SKM-1 treated with dmso at 0.1 percent for 144 hours (cell line): ENCODE measurements at regions not wholly inside any gene's neighbourhood (a gene's known extent, or its start where the extent isn't known, plus 50 kb on each side); places are given as distances from the start of the nearest gene placed in this dataset.

Experiments used
- DNase-seq: peaks from one replicate; lab custom pipeline; 2025; ENCODE audit not compliant: unreplicated experiment; lab: John Stamatoyannopoulos, UW

GRCh38 chr18:78627551-78628346 lies 351.9 kb upstream of the SALL3 start:
- no peak for DNase-seq

DNA sequence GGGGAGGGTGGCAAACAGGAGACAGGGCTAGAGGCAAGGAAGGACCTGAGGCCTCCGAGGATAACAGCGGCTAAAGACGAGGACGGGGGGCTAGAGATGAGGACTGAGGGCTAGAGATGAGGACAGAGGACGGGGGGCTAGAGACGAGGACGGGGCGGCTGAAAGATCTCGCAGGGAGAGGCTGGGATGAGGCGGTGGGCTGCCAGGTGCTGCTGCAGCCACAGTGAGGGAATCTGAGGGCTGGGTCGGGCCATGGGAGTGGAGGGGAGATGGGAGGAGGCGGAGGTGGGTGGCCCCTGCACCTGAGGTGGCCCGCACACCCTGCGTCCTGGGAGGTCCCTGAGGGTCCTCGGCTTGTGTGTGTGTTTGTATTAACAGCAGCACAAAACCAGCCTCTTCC lies 350.2 kb upstream of the SALL3 start:
- no peak for DNase-seq

DNA sequence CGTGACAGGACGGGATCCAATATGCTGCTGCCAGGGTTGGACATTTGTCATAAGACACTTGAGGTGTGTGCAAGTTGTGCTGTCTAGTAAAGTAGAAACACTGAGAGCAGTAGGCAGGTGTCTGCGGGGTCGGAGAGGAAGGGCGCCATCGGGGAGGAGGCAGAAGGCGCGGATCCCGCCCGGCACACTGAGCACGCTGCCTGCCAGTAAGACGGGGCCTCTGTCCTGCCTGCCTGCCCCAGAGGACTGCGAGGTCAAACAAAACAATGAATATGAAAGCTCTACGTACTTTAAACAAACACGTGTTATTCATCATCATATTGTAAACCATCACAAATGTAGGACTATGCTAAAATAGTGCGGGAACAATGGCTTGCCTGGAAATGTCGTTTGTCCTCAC lies 349.3 kb upstream of the SALL3 start:
- no peak for DNase-seq

DNA sequence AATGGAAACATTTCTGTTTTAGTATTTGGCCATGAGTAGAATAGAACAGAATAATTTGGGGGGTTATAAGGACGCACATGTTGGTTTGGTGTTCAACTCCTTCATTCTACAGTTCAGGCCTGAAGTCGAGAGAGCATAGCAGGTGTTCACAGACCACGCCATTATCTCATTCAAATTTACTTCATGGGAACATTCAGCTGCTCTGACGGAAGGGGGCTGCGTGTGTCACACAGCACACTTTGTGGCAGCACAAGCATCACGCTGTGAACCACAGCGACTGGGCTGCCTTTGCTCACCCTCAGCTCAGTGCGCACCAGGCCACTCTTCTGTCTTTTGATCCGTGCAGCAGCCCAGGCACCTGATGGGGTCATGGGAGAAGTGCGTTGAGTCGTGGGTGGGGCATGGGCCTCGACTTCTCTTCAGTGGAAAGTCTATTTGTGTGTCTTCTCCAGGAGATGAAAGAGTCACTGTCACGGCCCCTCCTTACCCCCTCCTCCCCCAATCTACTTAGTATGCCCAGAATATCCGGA lies 348.6 kb upstream of the SALL3 start:
- DNase-seq: no peak

DNA sequence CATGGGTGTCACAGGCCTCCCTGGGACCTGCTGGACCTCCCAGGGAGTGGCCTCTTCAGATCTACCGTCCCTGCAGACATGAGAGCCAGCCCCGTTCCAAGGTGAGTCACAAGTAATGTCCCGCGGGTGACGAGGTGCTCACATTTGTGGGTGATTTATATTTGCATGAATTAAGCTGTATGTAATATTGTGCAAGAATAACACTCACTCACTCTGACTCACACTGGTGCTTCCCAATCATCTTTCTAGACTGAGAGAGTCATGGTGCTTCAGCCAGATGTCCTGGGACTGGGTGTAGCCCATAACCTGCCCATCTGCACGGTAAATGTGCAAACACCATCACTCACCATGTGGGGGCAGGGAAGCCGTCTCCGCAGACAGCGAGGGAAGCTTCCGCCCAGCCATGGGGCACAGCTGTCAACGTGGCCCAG lies 347.5 kb upstream of the SALL3 start:
- DNase-seq: no peak

DNA sequence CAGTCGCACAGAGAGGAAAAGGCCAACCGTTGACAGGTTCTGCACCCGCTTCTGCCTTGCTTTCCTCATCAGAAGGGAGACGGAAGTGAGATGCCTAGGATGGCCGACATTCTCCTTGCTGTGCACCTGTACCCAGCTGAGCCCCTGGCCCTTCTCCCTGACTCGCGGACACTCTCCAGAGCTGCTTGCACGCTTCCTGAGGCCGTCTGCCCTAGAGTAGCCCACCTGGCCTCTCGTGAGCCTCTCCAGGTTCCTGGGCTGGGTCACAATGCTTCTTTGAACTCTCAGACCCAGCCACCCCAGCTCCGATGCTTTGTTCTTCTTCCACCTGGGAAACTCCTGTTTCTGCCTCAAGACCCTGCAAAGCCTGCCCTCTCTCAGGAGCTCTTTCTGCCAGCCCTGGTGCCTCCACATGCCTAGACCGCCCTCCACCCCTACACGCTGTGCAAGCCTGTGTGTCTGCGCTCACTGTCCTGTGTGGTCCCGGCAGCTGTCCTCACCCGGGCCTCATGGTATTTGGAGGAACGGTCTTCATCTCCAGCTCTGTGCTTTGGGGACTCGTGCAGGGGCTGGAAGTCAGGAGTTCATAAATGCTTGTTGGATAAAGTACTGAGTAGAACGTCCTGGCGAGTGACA lies 345.4 kb upstream of the SALL3 start:
- DNase-seq: no peak

DNA sequence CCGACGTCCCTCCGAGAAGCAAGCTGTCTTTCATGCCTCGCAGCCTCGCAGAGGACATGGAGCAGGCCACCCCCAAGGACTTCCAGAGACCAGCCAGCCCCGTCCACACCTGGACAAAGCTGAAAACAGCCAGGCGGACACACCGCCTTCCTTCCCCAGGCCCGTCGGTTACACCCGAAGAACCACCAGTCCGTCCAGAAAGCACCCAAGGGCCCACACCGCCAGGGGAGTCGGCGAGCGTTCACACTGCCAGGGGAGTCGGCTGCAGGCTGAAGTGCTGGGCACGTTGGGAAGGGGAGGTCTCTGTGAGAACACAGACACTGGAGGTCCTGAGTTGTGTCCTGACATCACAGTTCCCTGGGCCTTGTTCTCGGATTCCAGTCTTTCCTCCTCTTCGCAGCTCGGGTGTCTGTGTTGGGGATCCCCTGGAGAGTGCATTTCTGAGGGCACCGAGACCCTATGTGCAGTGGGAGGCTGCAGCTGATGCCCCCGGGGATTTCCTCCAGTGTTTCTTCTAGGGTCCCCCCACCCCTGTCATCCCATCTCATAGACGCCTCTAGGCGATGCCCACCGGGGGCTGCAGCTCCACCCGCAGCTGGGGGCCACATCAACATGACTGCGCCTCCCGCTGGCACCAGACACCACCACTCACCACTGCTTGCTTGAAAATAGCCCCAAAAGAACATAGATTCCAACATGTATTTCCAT lies 344.4 kb upstream of the SALL3 start:
- no peak for DNase-seq

DNA sequence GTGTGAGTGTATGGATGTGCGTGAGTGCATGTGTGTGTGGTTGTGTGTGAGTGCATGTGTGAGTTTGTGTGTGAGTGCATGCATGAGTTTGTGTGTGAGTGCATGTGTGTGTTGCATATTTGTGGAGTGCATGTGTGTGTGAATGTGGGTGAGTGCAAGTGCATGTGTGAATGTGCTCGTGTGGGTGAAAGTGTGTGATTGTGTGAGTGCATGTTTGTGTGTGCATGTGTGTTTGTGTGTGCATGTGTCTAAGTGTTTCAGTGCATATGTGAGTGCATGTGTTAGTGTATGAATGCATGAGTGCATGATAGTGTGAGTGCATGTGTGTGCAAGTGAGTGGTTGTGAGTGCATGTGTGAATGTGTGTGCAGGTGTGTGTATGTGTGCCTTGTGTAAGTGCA lies 343.4 kb upstream of the SALL3 start:
- no peak for DNase-seq

GRCh38 chr18:78637442-78638402 lies 341.9 kb upstream of the SALL3 start:
- no peak for DNase-seq

DNA sequence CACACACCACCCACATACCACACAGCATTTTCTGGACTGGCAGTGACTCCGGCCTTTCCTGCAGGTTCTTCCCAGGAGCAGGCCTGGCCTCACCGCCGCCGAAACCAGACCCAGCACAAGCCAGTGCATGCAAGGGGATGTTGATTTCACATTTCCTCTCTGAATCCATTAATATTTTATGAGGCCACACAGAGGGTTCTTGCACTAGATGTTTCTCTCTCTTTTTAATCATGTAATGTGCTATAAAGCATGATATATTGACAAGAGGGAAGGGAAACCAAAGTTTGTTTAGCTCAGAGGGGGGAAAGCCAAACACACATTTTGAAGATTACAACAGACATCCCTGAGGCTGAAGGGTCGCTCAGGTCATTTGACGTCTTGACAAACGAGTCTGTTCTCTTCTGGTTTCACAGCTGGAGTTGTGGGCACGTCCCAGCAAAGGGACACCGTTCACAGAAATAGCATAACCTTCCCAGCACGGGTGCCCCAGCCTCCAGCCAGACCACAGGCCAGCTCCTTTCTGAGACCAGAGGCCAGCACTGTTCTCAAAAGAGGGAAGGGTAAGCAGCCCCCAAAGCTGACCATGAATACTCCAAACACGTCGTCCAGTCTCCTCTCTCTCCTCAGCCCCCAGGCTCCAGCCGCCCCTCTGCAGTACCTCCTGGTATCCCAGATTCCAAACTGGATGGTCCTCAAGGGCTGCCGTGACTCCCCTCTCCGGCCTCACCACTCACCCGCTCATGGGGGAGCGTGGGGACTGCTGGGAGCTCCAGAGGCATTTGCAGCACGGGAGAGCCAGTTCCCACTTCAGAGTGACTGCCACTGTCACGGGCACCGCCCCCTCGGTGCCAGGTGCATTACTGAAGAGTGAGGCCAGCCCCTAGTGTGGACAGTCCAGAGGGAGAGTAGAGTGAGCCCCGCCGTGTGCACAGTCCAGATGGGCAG lies 340.3 kb upstream of the SALL3 start:
- DNase-seq: no peak

- no peak for DNase-seq
Observed at GRCh38 chr18:78640246-78640995, 339.2 kb upstream of the SALL3 start.

- peak; percentile 93 for DNase-seq
Observed at GRCh38 chr18:78641689-78642231, 337.9 kb upstream of the SALL3 start.

GRCh38 chr18:78642296-78642951 lies 337.2 kb upstream of the SALL3 start:
- DNase-seq: no peak

- DNase-seq: peak; percentile 89
Observed at GRCh38 chr18:78643004-78643403, 336.6 kb upstream of the SALL3 start.

DNA sequence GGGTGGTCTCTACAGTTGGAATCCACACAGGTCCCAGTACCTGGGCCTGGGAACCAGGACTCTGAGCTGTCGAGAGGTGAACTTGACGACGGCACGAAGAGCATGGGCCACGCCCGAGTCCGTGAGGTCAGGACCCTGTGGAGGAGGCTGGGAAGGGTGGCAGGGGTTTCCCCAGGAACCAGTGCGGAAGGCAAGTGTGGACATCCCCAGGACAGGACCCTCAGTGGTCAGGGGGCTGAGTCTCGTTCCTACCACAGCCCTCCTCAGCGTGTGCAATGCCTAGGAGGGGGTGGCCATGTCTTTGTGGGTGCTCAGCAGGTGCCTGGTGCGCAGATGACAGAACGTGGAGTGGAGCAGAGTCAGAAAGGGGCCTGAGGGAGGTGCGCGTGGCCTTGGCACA lies 335.6 kb upstream of the SALL3 start:
- no peak for DNase-seq

DNA sequence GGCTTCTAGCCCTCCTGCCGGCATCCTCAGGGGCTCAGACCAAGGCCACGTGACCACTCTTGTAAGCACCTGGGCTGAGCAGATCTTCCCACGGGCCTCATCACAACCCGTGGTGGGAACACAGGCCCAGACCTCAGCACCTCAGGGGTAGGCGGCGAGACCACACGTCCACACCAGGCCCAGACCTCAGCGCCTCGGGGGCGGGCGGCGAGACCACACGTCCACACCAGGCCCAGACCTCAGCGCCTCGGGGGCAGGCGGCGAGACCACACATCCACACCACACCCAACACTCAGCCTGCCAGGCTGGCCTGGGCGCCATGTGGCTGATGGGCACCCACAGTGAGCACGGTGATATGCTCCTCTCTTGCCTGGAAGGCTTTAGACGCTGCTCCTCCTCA lies 334.4 kb upstream of the SALL3 start:
- DNase-seq: no peak

DNA sequence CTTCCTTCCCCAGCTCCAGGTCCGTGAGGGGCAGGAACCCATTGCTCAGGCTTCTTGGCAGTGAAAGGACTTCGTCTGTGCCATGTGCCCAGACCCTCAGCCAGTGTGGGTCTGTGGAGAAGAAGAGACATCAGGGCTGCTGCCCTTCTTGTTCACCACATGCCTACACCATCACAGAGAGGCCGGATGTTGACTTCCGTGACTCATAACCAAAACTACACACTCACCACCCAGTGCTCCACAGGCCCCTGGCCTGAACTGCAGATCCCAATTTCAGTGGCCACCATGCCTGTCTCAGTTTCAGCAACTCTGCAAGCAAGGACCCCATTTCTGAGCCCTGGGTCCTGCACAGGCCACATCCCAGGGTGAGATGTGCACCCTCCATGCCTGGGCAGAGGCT lies 332.6 kb upstream of the SALL3 start:
- DNase-seq: no peak

- DNase-seq: no peak
Observed at GRCh38 chr18:78649421-78649820, 330.2 kb upstream of the SALL3 start.
